ENCODE measurements at regions not wholly inside any gene's neighbourhood (a gene's known extent, or its start where the extent isn't known, plus 50 kb on each side); places are given as distances from the start of the nearest gene placed in this dataset.
"Not testable (repeated sequence)": the region's sequence is repeated elsewhere in the genome, so short reads cannot be mapped to it uniquely, and the experiment has no call there.

- peak in 1 of 2 experiments; percentile 64 for DNase-seq
Observed at GRCh38 chrX:26851981-26852380, 611.2 kb downstream of the PPP4R3C start.

DNA sequence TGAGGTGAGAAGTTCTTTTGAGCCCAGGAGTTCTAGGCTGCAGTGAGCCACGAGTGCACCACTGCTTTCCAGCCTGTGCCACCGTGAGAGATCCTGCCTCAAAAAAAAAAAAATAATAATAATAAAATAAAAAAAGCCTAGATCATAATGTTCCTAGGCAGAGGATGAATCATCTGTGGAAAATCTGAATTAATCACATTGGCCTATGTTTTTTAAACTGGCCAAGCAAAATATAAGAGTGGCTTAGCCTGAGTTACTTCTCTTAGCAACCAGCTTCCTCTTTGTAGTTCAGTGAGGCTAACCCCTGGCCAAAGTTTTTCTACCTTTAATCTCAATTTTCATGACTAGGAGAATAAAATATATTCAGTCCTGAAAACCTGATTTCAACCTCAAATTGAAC lies 614.6 kb downstream of the PPP4R3C start:
- no peak for DNase-seq

GRCh38 chrX:26845056-26845455 lies 618.1 kb downstream of the PPP4R3C start:
- peak in 1 of 2 experiments; percentile 3 for DNase-seq

DNA sequence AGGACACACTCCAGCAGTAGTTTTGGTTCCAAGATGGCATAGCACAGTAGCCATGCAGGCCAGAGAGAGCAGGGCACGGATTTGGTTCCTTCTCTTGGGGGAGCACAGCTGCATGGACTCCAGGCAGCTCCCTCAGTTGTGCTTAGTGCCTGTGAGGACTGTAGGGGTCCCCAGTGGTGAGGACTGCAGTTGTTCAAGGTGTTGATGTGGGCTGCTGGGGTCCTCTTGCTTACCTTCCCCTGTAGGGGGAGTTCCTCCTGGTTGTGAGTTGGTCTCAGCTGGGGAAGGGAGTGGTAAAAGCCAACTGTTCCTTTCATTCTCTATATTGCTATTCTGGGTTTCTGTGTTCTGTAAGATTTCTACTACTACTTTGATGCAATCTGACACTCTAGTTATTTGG lies 606.5 kb downstream of the MAGEB5 start:
- no peak for DNase-seq

DNA sequence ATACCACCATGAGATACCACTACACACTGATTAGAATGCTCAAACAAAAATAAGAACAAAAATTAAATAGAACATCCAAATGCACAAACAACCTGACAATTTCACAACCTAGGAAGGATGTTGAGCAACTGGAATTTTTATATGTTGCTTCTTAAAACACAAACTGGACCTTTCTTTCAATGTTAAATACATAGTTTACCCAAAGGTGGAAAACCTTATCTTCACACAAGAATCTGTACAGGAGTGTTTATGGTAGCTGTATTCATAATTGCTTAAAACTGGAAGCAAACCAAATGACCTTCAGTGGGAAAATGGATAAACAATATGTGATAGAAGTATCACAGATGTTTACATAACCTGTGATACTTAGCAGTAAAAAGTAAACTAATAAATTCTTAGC lies 573.8 kb downstream of the MAGEB5 start:
- no peak for DNase-seq

DNA sequence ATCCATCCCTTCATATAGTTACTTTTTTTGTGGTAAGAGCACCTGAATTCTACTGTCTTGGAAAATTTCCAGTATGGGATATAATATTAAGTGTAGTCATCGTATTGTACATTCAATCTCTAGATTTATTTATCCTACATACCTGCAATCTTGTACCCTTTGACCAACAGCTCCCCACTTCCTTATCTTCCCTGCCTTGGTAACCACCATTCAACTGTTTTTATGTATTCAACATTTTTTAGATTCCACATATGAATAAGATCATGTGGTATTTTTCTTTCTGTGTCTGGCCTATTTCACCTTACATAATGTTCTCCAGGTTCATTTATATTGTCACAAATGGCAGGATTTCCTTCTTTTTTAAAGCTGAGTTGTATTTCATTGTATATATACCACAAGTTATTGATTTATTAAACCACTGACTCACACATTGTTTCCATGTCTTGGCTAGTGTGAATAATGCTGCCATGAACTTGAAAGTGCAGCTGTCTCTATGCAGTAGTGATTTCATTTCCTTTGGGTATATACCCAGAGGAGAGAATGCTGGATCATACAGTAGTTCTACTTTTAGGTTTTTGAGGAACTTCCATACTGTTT lies 572.5 kb downstream of the MAGEB5 start:
- DNase-seq, result no peak

GRCh38 chrX:26783512-26784225 lies 567.7 kb downstream of the MAGEB5 start:
- peak; percentile 61 to 77 for DNase-seq

GRCh38 chrX:26778320-26778888 lies 562.4 kb downstream of the MAGEB5 start:
- no peak for DNase-seq

DNA sequence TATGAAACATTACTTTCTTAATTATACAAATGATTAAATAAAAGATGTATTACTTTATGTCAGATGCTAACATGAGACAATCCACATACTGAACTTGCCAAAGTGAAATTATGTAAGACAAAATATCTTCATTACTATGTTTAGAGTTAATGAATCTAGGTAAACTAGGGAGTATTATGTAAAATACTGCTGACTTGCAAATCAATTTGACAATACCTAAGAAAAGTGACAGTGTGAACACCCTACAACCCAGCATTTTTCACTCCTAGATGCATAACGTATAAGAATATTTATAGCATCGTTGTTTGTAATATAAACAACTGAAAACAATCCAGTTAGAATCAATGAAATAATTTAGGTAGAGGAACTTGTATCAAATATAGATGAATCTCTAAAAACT lies 546.3 kb downstream of the MAGEB5 start:
- no peak for DNase-seq

- DNase-seq, result not testable (repeated sequence)
Observed at GRCh38 chrX:26755760-26756159, 539.8 kb downstream of the MAGEB5 start.

- DNase-seq, result no peak
Observed at GRCh38 chrX:26747877-26748276, 531.9 kb downstream of the MAGEB5 start.

- DNase-seq, result no peak
Observed at GRCh38 chrX:26722666-26723428, 506.9 kb downstream of the MAGEB5 start.

DNA sequence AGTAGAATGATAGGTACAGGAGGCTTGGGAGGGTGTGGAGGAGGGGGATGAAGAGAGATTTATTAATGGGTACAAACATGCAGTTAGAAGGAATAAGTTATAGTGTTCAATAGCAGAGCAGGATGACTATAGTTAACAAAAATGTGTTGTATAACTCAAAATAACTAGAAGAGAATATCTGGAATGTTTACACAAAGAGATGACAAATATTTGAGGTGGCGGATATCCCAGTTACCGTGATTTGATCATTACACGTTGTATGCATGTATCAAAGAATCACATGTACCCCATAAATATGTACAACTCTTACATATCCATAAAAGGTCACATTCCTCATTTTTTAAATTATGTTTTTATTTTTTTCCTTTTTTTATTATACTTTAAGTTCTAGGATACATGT lies 456.6 kb downstream of the MAGEB5 start:
- no peak for DNase-seq

DNA sequence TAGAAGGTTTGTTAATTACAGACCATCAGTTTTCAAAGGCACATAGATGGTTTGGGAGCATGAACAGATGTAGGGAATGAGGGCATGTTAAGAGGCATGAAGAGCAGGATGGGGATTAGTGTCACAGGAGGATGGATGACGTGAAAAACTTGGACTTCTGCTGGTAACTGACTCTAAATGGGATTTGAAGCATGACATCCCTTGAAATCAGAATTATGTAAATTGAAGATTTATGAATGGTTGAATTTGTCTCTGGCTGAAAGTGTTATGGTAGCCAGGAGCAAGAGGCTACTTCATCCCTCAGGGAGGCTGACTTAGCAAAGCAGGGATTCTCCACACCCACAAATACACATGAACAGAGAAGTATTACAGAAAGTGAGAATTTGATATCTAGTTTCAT lies 454.6 kb downstream of the MAGEB5 start:
- DNase-seq, result no peak

DNA sequence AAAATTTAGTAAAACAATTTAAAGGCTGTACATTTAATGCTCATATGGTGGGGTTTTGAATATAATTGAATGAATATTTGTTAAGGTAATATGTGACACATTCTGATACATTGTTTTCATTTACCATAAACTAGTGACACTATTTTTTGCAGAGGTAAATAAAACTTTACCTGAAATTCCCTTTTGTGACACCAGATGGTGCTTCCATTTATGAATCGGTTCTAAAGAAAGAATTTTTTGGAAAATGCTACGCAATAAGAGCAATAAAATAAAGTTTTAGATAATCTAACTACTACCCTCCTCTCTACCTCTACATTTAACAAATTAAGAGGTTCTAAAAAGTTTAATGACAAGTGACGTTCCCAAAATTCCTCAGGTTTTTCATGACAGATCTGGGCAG lies 448.9 kb downstream of the MAGEB5 start:
- no peak for DNase-seq

DNA sequence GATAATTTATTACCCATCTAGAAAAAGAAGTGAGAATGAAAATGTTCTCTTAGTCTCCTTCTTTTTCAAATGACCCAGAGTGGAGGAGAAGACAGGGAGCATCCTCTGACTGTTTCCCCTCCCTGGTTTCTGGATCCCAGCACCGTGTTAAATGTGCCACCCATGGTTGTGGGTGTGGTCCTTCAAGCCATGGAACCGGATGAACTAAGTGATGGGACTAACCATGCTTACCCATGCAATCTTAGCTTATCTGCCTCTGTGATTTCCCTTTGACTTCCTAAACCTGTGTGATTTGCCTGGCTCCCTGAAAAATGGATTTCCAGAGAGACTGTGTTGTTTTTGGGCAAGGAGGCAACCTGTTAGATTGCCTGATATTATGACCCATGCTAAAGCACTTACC lies 437.1 kb downstream of the MAGEB5 start:
- no peak for DNase-seq

DNA sequence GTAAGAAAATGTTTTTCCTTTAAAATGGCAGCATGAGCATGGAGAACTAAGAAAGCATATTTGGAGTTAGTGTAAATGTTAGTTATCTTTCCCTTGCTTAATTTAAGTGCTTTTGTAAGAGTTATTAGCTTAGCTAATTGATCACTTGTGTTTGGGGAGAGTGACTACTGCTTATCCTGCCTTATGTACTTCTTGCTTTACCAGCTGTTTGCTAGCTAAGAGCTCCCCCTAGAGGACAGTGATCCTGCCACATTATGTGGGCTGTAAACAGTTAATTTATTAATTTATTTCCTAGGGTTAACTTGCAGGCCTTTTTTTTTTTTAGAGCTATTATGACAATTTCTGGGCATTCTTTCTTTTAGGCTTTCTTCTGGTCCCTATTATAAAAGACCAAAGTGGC lies 435.8 kb downstream of the MAGEB5 start:
- DNase-seq, result peak in 1 of 2 experiments; percentile 1

GRCh38 chrX:26649534-26649933 lies 433.6 kb downstream of the MAGEB5 start:
- DNase-seq, result peak in 1 of 2 experiments; percentile 51

DNA sequence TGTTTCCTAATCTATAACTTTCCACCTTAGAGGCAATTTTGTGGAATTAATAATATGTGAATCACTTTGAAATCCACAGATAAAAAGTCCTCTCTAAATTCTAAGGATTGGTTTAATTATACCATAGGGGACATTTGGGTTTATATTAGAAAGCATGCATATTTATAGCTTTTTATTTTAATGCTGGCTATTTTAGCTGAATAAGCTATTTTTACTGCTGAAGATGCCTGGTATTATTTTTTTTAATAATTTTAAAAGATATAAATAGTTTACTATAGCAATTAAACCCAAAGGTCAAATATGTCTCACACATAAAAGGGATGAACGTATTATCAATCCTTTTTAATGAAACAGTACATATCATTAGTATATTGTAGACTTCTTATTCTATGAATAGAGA lies 415.4 kb downstream of the MAGEB5 start:
- no peak for DNase-seq

DNA sequence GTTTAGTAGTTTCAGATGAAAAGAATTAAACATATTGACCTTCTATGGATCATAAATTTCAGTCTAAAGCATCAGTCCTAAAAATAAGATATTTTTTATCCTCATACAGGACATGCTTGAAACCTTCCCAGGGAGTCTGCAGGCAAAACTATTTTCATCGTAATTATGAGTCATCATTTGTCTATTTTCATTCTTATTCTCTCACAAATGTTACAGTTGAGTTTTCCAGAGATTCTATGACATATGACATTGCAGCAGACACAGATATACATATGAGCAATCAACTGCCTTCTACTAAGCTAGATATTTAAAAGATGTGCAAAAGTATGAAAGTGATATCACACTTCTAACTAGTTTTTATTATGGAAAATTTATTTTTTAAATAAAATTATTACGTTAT lies 398.0 kb downstream of the MAGEB5 start:
- no peak for DNase-seq

- no peak for DNase-seq
Observed at GRCh38 chrX:26606971-26607370, 391.0 kb downstream of the MAGEB5 start.

DNA sequence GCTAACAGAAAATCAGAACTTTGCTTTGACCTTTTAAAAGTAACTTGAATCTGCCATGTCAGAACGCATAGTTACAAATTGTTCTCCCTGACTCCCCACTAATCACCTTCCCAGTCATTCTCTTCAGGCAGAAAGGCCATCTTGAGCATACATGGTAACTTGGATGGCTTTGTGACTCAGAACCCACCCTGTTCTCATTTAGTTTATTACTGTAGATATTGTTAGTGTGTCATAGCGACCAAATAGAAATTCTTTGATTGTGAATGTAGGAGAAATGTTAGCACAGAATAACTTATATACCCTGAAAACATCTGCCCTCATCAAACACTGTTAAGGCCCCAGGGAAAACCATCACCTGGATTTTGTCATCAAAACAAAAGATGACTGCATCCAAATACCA lies 382.0 kb downstream of the MAGEB5 start:
- no peak for DNase-seq

DNA sequence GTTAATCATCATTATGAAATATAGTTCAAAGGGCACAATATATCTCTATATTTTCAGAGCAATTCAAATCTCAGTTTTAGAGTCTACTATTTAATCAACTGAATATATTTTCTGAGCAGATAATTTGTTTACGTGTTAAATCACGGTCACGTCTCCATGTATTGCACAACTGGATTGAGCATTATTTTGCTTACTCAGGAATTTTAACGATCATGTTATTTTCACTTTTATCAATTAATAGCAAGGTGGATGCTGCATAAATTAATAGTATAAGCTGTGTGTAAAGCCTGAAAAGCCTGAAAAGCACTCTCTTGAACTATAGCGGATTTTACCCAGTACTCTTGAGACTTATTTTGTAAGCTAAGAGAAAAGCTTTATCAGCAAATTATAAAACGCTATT lies 374.9 kb downstream of the MAGEB5 start:
- no peak for DNase-seq

- DNase-seq, result no peak
Observed at GRCh38 chrX:26586570-26586969, 370.6 kb downstream of the MAGEB5 start.

Data from NCI-H446 (cell line).